Stomach (tissue), 8 donors: ENCODE measurements at regions not wholly inside any gene's neighbourhood (a gene's known extent, or its start where the extent isn't known, plus 50 kb on each side); places are given as distances from the start of the nearest gene placed in this dataset.

Experiments used
- DNase-seq, 2 donors: peaks; one replicate each; pipeline versions ENCODE4 v3.0.0 to v3.0.0-alpha.2; 2013 to 2019
- H3K27ac ChIP-seq, 5 donors: fragments of 200-600 bp in 4 of 5; sonication (generic) in 4 of 5; one replicate each; pipeline ENCODE4 v1.5.1; 2013 to 2019; ENCODE audit warnings: mild to moderate bottlenecking in 1 of 5, moderate library complexity in 1 of 5
- H3K27me3 ChIP-seq, 3 donors: fragments of 200-600 bp; sonication (generic); one replicate each; pipeline ENCODE4 v1.5.1; 2017 to 2019; ENCODE audit warnings: mixed run types in 1 of 3
- H3K36me3 ChIP-seq, 4 donors: fragments of 200-600 bp; sonication (generic); 1 replicate in 3 of 4; 2 replicates in 1 of 4; pipeline ENCODE4 v1.5.1; 2016 to 2019
- H3K4me1 ChIP-seq, 4 donors: fragments of 200-600 bp; sonication (generic); one replicate each; pipeline ENCODE4 v1.5.1; 2016 to 2019
- H3K4me3 ChIP-seq, 4 donors: fragments of 200-600 bp; sonication (generic) in 3 of 4; one replicate each; pipeline ENCODE4 v1.5.1; 2016 to 2019; ENCODE audit warnings: mild to moderate bottlenecking in 1 of 4
- H3K9me3 ChIP-seq, 4 donors: fragments of 200-600 bp; sonication (generic); one replicate each; pipeline ENCODE4 v1.5.1; 2016 to 2019
- CTCF ChIP-seq, 7 experiments: fragments of 450-650 bp in 4 of 7; fragments of 200-600 bp in 3 of 7; sonication (generic) in 3 of 7; IDR thresholded peaks; one replicate each; pipeline ENCODE4 v1.5.1; 2016 to 2019; ENCODE audit warnings: antibody characterized with exemption in 7 of 7, control low read depth in 2 of 7, mild to moderate bottlenecking in 1 of 7
- EP300 ChIP-seq: sonication (generic); formaldehyde crosslinking; IDR thresholded peaks from one replicate; pipeline ENCODE4 v1.6.1; 2017; ENCODE audit warnings: antibody characterized with exemption
- POLR2A ChIP-seq, 4 donors: fragments of 450-650 bp; IDR thresholded peaks; one replicate each; pipeline ENCODE4 v1.6.1; 2016; ENCODE audit warnings: antibody characterized with exemption in 4 of 4, control low read depth in 2 of 4, mild to moderate bottlenecking in 1 of 4, moderate library complexity in 1 of 4
- POLR2AphosphoS5 ChIP-seq, 3 donors: sonication (generic); formaldehyde crosslinking; IDR thresholded peaks; one replicate each; pipeline ENCODE4 v1.6.1; 2016; ENCODE audit warnings: antibody characterized with exemption in 3 of 3
- WGBS, 5 donors: extraction: QIAGEN DNeasy Blood & Tissue Kit in 3 of 5; methylation state at CpG; one replicate each; pipeline versions ENCODE4 v1.1.5 to v1.1.7; 2013 to 2018; 5-methylcytosine and 5-hydroxymethylcytosine counted together
- intact Hi-C: fragments of 100-400 bp; cut with DNase I; formaldehyde crosslinking; loops from one replicate; pipeline ENCODE4 v1.15.1; 2023; ENCODE audit warnings: low total_unique reads
- donor health status: healthy with polysubstance abuse.
- donor health status: Bipolar disorder and iron deficiency.
- donor health status: healthy.

GRCh38 chr17:15083225-15083624, 181.9 kb downstream of the PMP22 start:
- Histone ChIP-seq H3K27me3 (peaks cover 0 to 21% (median 0%) of the 10 kb centered on the region in 3 donors), H3K4me1 (no peaks in the 10 kb centered on the region), H3K4me3 (no peak overlapping the region), H3K27ac (no peak overlapping the region), H3K9me3 (no peaks in the 10 kb centered on the region), H3K36me3 (no peaks in the 10 kb centered on the region)
- WGBS, 5 donors: 58 to 69% (median 62%) methylated on average over 5 of the region's 5 CpGs
- no peak for DNase-seq
- TF ChIP-seq POLR2A (IDR thresholded peaks at IDR 0.05) (no peak), EP300 (no peak), CTCF (IDR thresholded peaks at IDR 0.05) (no peak), POLR2AphosphoS5 (IDR thresholded peaks at IDR 0.05) (no peak)
- intact Hi-C loops: no loop called here

GRCh38 chr17:15081008-15081407, 184.1 kb downstream of the PMP22 start:
- DNase-seq: no peak
- intact Hi-C loops: no loop called here
- Histone ChIP-seq H3K9me3 (no peaks in the 10 kb centered on the region), H3K4me1 (no peaks in the 10 kb centered on the region), H3K4me3 (no peak overlapping the region), H3K27me3 (peaks cover 0 to 21% (median 0%) of the 10 kb centered on the region in 3 donors), H3K36me3 (no peaks in the 10 kb centered on the region), H3K27ac (no peak overlapping the region)
- TF ChIP-seq CTCF (IDR thresholded peaks at IDR 0.05) (no peak), POLR2AphosphoS5 (IDR thresholded peaks at IDR 0.05) (no peak), POLR2A (IDR thresholded peaks at IDR 0.05) (no peak)
- 53 to 70% (median 67%) methylated on average over 3 of the region's 3 CpGs for WGBS, 5 donors

DNA sequence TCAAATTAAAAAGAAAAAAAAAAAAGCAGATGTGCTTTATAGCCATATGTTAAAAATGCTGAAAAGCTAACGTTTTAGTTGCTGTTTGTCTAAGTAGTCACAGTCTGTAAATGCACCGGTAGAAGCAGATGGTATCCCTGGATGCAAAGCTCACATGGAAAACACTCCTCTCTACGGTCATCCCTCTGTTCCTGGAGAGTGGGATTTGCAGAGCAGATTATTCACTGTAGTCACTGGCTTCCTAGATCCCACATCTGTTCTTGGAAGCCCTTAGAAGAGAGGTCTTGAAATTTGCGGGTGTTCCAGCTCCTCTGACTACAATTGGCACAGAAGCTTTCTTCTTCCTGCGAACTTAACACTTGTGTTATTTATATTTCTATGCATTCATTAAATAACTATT, 186.6 kb downstream of the PMP22 start:
- WGBS, 5 donors: 45 to 63% (median 52%) methylated on average over 5 of the region's 5 CpGs
- Histone ChIP-seq H3K27me3 (peaks cover 0 to 12% (median 0%) of the 10 kb centered on the region in 3 donors), H3K9me3 (no peaks in the 10 kb centered on the region), H3K4me1 (no peaks in the 10 kb centered on the region), H3K36me3 (no peaks in the 10 kb centered on the region), H3K4me3 (no peak overlapping the region), H3K27ac (no peak overlapping the region)
- intact Hi-C loops: no loop called here
- DNase-seq: no peak
- TF ChIP-seq CTCF (IDR thresholded peaks at IDR 0.05) (no peak), EP300 (no peak)

- no peaks in the 10 kb centered on the region for H3K4me1 ChIP-seq
- no peak for DNase-seq
- peaks cover 0 to 5% (median 0%) of the 10 kb centered on the region in 3 donors for H3K27me3 ChIP-seq
- H3K9me3 ChIP-seq: no peaks in the 10 kb centered on the region
- no peak overlapping the region for H3K27ac ChIP-seq
- no peak overlapping the region for H3K4me3 ChIP-seq
- 74 to 90% (median 80%) methylated on average over 6 of the region's 6 CpGs for WGBS, 5 donors
- TF ChIP-seq EP300: no peak
- no peak for TF ChIP-seq POLR2A (IDR thresholded peaks at IDR 0.05)
- no peak for TF ChIP-seq POLR2AphosphoS5 (IDR thresholded peaks at IDR 0.05)
- TF ChIP-seq CTCF (IDR thresholded peaks at IDR 0.05): no peak
- intact Hi-C loops: no loop called here
- H3K36me3 ChIP-seq: no peaks in the 10 kb centered on the region
Measured at GRCh38 chr17:15076991-15077663, 188.0 kb downstream of the PMP22 start.
